PFSK-1 (cell line): ENCODE measurements at regions not wholly inside any gene's neighbourhood (a gene's known extent, or its start where the extent isn't known, plus 50 kb on each side); places are given as distances from the start of the nearest gene placed in this dataset.

ENCODE experiments used
- FOXP2 ChIP-seq: optimal IDR thresholded peaks from 2 replicates; pipeline ENCODE3; 2011; ENCODE audit warnings: borderline replicate concordance, control low read depth, inconsistent platforms; ENCODE audit not compliant: insufficient read depth; ENCODE audit errors: extremely low read length, extremely low read depth
- POLR2AphosphoS5 ChIP-seq: IDR thresholded peaks from 2 replicates; pipeline ENCODE4 v1.6.1; 2012; ENCODE audit warnings: low read depth, mild to moderate bottlenecking, control low read depth, low read length, moderate library complexity
- SIN3A ChIP-seq: IDR thresholded peaks from 2 replicates; pipeline ENCODE4 v1.6.1; 2012; ENCODE audit warnings: mild to moderate bottlenecking, low read length, moderate library complexity, borderline replicate concordance; ENCODE audit not compliant: insufficient read depth
- TAF1 ChIP-seq: IDR thresholded peaks from 2 replicates; pipeline ENCODE4 v1.6.1; 2012; ENCODE audit warnings: low read length, control low read depth, borderline replicate concordance; ENCODE audit not compliant: insufficient read depth
- TF ChIP-seq, protein P1 (sequence below), 2 experiments: IDR thresholded peaks; 2 replicates each; pipeline versions ENCODE4 v1.6.1 to v1.8.0; 2011 to 2012; ENCODE audit warnings: low read depth in 2 of 2, low read length in 2 of 2, control low read depth in 1 of 2, inconsistent platforms in 1 of 2, mild to moderate bottlenecking in 1 of 2, moderate library complexity in 1 of 2; ENCODE audit not compliant: insufficient read depth in 1 of 2

DNA sequence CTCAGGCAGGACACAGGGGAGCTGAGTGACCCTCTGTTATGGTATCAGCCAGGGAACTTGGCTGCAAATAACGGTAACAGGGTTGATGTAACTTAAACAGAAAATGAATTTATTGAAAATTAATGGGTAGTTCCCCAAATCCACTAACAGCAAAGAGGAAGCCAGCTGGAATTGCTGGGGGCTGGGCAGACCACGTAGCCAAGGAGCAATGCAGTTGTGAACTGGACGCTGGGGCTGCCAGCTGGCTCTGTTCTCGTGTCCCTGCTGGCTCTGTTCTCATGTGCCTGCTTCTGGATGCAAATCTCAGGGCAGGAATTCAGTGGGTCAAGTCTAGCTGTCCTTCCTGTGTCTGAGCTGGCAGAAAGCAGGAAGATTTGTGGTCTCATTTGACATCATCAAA, 1383.3 kb upstream of the TMEM132C start:
- TF ChIP-seq, protein P1, sequence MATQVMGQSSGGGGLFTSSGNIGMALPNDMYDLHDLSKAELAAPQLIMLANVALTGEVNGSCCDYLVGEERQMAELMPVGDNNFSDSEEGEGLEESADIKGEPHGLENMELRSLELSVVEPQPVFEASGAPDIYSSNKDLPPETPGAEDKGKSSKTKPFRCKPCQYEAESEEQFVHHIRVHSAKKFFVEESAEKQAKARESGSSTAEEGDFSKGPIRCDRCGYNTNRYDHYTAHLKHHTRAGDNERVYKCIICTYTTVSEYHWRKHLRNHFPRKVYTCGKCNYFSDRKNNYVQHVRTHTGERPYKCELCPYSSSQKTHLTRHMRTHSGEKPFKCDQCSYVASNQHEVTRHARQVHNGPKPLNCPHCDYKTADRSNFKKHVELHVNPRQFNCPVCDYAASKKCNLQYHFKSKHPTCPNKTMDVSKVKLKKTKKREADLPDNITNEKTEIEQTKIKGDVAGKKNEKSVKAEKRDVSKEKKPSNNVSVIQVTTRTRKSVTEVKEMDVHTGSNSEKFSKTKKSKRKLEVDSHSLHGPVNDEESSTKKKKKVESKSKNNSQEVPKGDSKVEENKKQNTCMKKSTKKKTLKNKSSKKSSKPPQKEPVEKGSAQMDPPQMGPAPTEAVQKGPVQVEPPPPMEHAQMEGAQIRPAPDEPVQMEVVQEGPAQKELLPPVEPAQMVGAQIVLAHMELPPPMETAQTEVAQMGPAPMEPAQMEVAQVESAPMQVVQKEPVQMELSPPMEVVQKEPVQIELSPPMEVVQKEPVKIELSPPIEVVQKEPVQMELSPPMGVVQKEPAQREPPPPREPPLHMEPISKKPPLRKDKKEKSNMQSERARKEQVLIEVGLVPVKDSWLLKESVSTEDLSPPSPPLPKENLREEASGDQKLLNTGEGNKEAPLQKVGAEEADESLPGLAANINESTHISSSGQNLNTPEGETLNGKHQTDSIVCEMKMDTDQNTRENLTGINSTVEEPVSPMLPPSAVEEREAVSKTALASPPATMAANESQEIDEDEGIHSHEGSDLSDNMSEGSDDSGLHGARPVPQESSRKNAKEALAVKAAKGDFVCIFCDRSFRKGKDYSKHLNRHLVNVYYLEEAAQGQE (IDR thresholded peaks at IDR 0.05; ENCODE audit: insufficient read depth in 1 of 2, low read depth in 2 of 2, low read length in 2 of 2), result no peak
- no peak for TF ChIP-seq POLR2AphosphoS5
- TF ChIP-seq TAF1, result no peak
- TF ChIP-seq FOXP2, result no peak
- TF ChIP-seq SIN3A, result no peak
